Liver (tissue), 3 donors: ENCODE measurements at regions not wholly inside any gene's neighbourhood (a gene's known extent, or its start where the extent isn't known, plus 50 kb on each side); places are given as distances from the start of the nearest gene placed in this dataset.

Experiments
- CTCF ChIP-seq: fragments of 150-350 bp; IDR thresholded peaks from 2 replicates; pipeline ENCODE4 v1.5.1; 2017; ENCODE audit warnings: improper control_type of control experiment, low read depth, low read length; ENCODE audit not compliant: missing input control
- EGR1 ChIP-seq, 2 donors: IDR thresholded peaks; 2 replicates each; pipeline ENCODE4 v1.6.1; 2016 to 2018; ENCODE audit warnings: antibody characterized with exemption in 2 of 2, low read depth in 2 of 2
- GABPA ChIP-seq, 2 donors: IDR thresholded peaks in 1 of 2; conservative IDR thresholded peaks in 1 of 2; 2 replicates each; pipeline ENCODE4 v1.6.1; 2016; ENCODE audit warnings: antibody characterized with exemption in 2 of 2, mild to moderate bottlenecking in 1 of 2, moderate library complexity in 1 of 2
- JUND ChIP-seq, 2 donors: IDR thresholded peaks; 2 replicates each; pipeline ENCODE4 v1.6.1; 2016; ENCODE audit warnings: antibody characterized with exemption in 2 of 2
- MAX ChIP-seq: IDR thresholded peaks from 2 replicates; pipeline ENCODE4 v1.6.1; 2016; ENCODE audit warnings: antibody characterized with exemption
- RAD21 ChIP-seq, 2 donors: IDR thresholded peaks; 2 replicates each; pipeline ENCODE4 v1.6.1; 2016; ENCODE audit warnings: antibody characterized with exemption in 2 of 2, mild to moderate bottlenecking in 2 of 2
- REST ChIP-seq: IDR thresholded peaks from 2 replicates; pipeline ENCODE4 v1.6.1; 2016; ENCODE audit warnings: antibody characterized with exemption, mild to moderate bottlenecking
- SP1 ChIP-seq: IDR thresholded peaks from 2 replicates; pipeline ENCODE4 v1.6.1; 2018; ENCODE audit warnings: antibody characterized with exemption, mild to moderate bottlenecking
- TAF1 ChIP-seq: conservative IDR thresholded peaks from 2 replicates; pipeline ENCODE4 v1.6.1; 2016; ENCODE audit warnings: antibody characterized with exemption, mild to moderate bottlenecking
- YY1 ChIP-seq: IDR thresholded peaks from 2 replicates; pipeline ENCODE4 v1.6.1; 2016; ENCODE audit warnings: antibody characterized with exemption, mild to moderate bottlenecking
- ZBTB33 ChIP-seq: IDR thresholded peaks from 2 replicates; pipeline ENCODE4 v1.6.1; 2016; ENCODE audit warnings: antibody characterized with exemption
- donor health status: healthy.
- donor health status: healthy.

GRCh38 chr2:220619525-220620220 is 952.4 kb downstream of the EPHA4 start:
- TF ChIP-seq CTCF (no peak), RAD21 (IDR thresholded peaks at IDR 0.05) (no peak), EGR1 (IDR thresholded peaks at IDR 0.05; ENCODE audit: low read depth in 2 of 2) (no peak), ZBTB33 (no peak), SP1 (no peak), MAX (no peak), GABPA (IDR thresholded peaks at IDR 0.05 in 1 of 2, conservative IDR thresholded peaks at IDR 0.05 in 1 of 2) (no peak), REST (no peak), JUND (IDR thresholded peaks at IDR 0.05) (no peak), TAF1 (no peak), YY1 (no peak)
